ENCODE measurements at regions not wholly inside any gene's neighbourhood (a gene's known extent, or its start where the extent isn't known, plus 50 kb on each side); places are given as distances from the start of the nearest gene placed in this dataset.

- DNase-seq (ENCODE audit: low spot score): no peak
Observed at GRCh38 chr7:106165337-106165736, 53.2 kb upstream of the SYPL1 start.

DNA sequence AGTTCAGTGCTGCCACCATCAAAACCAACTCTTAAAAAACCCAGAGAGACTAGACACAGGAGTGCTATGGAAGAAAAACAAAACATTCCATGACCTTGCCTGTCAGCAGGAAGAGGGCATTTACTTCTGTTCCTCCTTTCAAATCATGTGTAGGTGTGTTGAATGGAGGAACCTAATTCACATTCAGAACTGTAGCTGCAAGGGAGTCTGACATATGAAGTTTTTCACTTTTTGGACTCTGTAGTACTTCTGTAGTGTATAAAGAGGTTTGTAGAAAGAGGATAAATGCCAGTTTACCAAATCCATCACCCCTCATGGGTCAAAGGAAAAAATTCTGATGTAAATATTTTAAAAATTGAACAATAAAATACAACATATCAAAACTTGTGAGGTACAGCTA, 51.1 kb upstream of the SYPL1 start:
- DNase-seq (ENCODE audit: low spot score): no peak
